HCEC 1CT (cell line): ENCODE measurements at regions not wholly inside any gene's neighbourhood (a gene's known extent, or its start where the extent isn't known, plus 50 kb on each side); places are given as distances from the start of the nearest gene placed in this dataset.
"Not testable (repeated sequence)": the region's sequence is repeated elsewhere in the genome, so short reads cannot be mapped to it uniquely, and the experiment has no call there.

Experiments
- DNase-seq: peaks from one replicate; pipeline ENCODE4 v3.0.0-alpha.2; 2017

GRCh38 chr12:83665634-83666218 lies 979.0 kb downstream of the TMTC2 start:
- DNase-seq = no peak

- DNase-seq = no peak
Measured at GRCh38 chr12:83664650-83665049, 977.9 kb downstream of the TMTC2 start.

GRCh38 chr12:83660727-83661358 lies 974.1 kb downstream of the TMTC2 start:
- DNase-seq = no peak

GRCh38 chr12:83659321-83659720 lies 972.6 kb downstream of the TMTC2 start:
- no peak for DNase-seq

GRCh38 chr12:83656004-83656403 lies 969.3 kb downstream of the TMTC2 start:
- DNase-seq = no peak

GRCh38 chr12:83642205-83642604 lies 955.5 kb downstream of the TMTC2 start:
- DNase-seq = no peak

- DNase-seq = no peak
Measured at GRCh38 chr12:83641789-83642188, 955.1 kb downstream of the TMTC2 start.

- no peak for DNase-seq
Measured at GRCh38 chr12:83634726-83635267, 948.1 kb downstream of the TMTC2 start.

GRCh38 chr12:83630526-83630925 lies 943.8 kb downstream of the TMTC2 start:
- DNase-seq = no peak

- no peak for DNase-seq
Measured at GRCh38 chr12:83629931-83630330, 943.2 kb downstream of the TMTC2 start.

GRCh38 chr12:83622205-83622604 lies 935.5 kb downstream of the TMTC2 start:
- no peak for DNase-seq

- DNase-seq = no peak
Measured at GRCh38 chr12:83619973-83620372, 933.3 kb downstream of the TMTC2 start.

GRCh38 chr12:83615152-83615551 lies 928.4 kb downstream of the TMTC2 start:
- DNase-seq = no peak

GRCh38 chr12:83613586-83614110 lies 926.9 kb downstream of the TMTC2 start:
- DNase-seq = no peak

- no peak for DNase-seq
Measured at GRCh38 chr12:83603106-83603505, 916.4 kb downstream of the TMTC2 start.

- no peak for DNase-seq
Measured at GRCh38 chr12:83575326-83575725, 888.6 kb downstream of the TMTC2 start.

- DNase-seq = no peak
Measured at GRCh38 chr12:83574142-83574541, 887.4 kb downstream of the TMTC2 start.

GRCh38 chr12:83573671-83574070 lies 887.0 kb downstream of the TMTC2 start:
- no peak for DNase-seq

GRCh38 chr12:83559650-83560049 lies 872.9 kb downstream of the TMTC2 start:
- DNase-seq = no peak

GRCh38 chr12:83556040-83556439 lies 869.3 kb downstream of the TMTC2 start:
- DNase-seq = not testable (repeated sequence)

- no peak for DNase-seq
Measured at GRCh38 chr12:83541446-83541845, 854.7 kb downstream of the TMTC2 start.

GRCh38 chr12:83538361-83538965 lies 851.8 kb downstream of the TMTC2 start:
- no peak for DNase-seq

GRCh38 chr12:83537428-83538053 lies 850.8 kb downstream of the TMTC2 start:
- DNase-seq = no peak

GRCh38 chr12:83536496-83536895 lies 849.8 kb downstream of the TMTC2 start:
- no peak for DNase-seq
